K562 (cell line): ENCODE measurements at regions not wholly inside any gene's neighbourhood (a gene's known extent, or its start where the extent isn't known, plus 50 kb on each side); places are given as distances from the start of the nearest gene placed in this dataset.

Experiments used
- ATAC-seq: fragments of 200-7000 bp; cut with Tn5 transposase; 3 replicates; pipeline ENCODE4 v1.9.1; 2020; ENCODE audit warnings: moderate library complexity
- BruUV-seq: library from RNA; stranded (reverse); fragments of 400-500 nt; replicated peaks from 2 replicates; lab custom pipeline; 2021; lab: Mats Ljungman, UMichigan
- CTCF ChIA-PET: fragments of 300-600 bp; formaldehyde crosslinking; extraction: SDS; loops from one replicate; lab custom pipeline; 2021; ENCODE audit warnings: low intra/inter-chr PET ratio; lab: Yijun Ruan, JAX
- POLR2A ChIA-PET: fragments of 300-600, 350-650 bp; sonication (Branson Sonifier 250); formaldehyde crosslinking; extraction: SDS; loops from one replicate; lab custom pipeline; 2021; ENCODE audit warnings: antibody characterized with exemption, inconsistent platforms; lab: Yijun Ruan, JAX
- DNase-seq, 4 experiments: peaks; one replicate each; pipeline versions ENCODE4 v3.0.0 to v3.0.0-alpha.2; 2011 to 2018; ENCODE audit warnings: low spot score in 3 of 4, mixed read lengths in 3 of 4; ENCODE audit errors: extremely low read depth in 1 of 4
- FAIRE-seq: peaks from 2 replicates; lab custom pipeline; 2011; peaks lifted over from hg19 to GRCh38; lab: Jason Lieb, UNC
- H2AFZ ChIP-seq: 2 replicates; pipeline ENCODE4 v1.6.0; 2011; ENCODE audit warnings: low read depth, low read length, control low read depth, inconsistent platforms
- H3K27ac ChIP-seq: fragments of 200-600 bp; 3 replicates; pipeline ENCODE4 v1.8.0; 2011; ENCODE audit warnings: low read depth, mild to moderate bottlenecking, control low read depth, inconsistent platforms, low read length, moderate library complexity, mixed read lengths; ENCODE audit errors: extremely low read depth
- H3K27me3 ChIP-seq, 2 experiments: fragments of 300-600 bp in 1 of 2; 2 replicates in 1 of 2; 3 replicates in 1 of 2; pipeline versions ENCODE4 v1.6.0 to v1.8.0; 2011; ENCODE audit warnings: inconsistent platforms in 2 of 2, low read length in 2 of 2, mild to moderate bottlenecking in 1 of 2, mixed read lengths in 1 of 2, moderate library complexity in 1 of 2; ENCODE audit not compliant: control insufficient read depth in 2 of 2, insufficient read depth in 2 of 2
- H3K36me3 ChIP-seq: fragments of 300-600 bp; 3 replicates; pipeline ENCODE4 v1.8.0; 2011; ENCODE audit warnings: mild to moderate bottlenecking, low read length, inconsistent platforms; ENCODE audit not compliant: control insufficient read depth, insufficient read depth
- H3K4me1 ChIP-seq, 2 experiments: fragments of 200-600 bp in 1 of 2; replicated peaks in 1 of 2; 2 replicates in 1 of 2; 3 replicates in 1 of 2; pipeline versions ENCODE4 v1.5.1 to v1.8.0; 2011; ENCODE audit warnings: inconsistent platforms in 2 of 2, low read length in 2 of 2, mild to moderate bottlenecking in 1 of 2, mixed read lengths in 1 of 2, moderate library complexity in 1 of 2; ENCODE audit not compliant: control insufficient read depth in 2 of 2, insufficient read depth in 2 of 2
- H3K4me2 ChIP-seq: 2 replicates; pipeline ENCODE4 v1.6.1; 2011; ENCODE audit warnings: low read length, control low read depth, inconsistent platforms, mixed read lengths; ENCODE audit not compliant: insufficient read depth
- H3K4me3 ChIP-seq: fragments of 200-600 bp; sonication (generic), shearing (Covaris generic); 2 replicates; pipeline ENCODE4 v1.5.1; 2016; ENCODE audit warnings: control low read depth, inconsistent platforms
- H3K79me2 ChIP-seq: fragments of 200-600 bp; 3 replicates; pipeline ENCODE4 v1.8.0; 2011; ENCODE audit warnings: low read length, inconsistent platforms; ENCODE audit not compliant: control insufficient read depth, insufficient read depth
- H3K9ac ChIP-seq, 2 experiments: 2 replicates each; pipeline versions ENCODE4 v1.6.0 to v1.6.1; 2011; ENCODE audit warnings: low read depth in 2 of 2, low read length in 2 of 2, control low read depth in 1 of 2, inconsistent platforms in 1 of 2, mild to moderate bottlenecking in 1 of 2, mixed read lengths in 1 of 2; ENCODE audit not compliant: insufficient read depth in 1 of 2
- H3K9me1 ChIP-seq: one replicate; pipeline ENCODE4 v1.6.0; 2011; ENCODE audit warnings: inconsistent platforms, mild to moderate bottlenecking, low read length, moderate library complexity; ENCODE audit not compliant: control insufficient read depth, insufficient read depth
- H3K9me3 ChIP-seq: replicated peaks from 2 replicates; pipeline ENCODE4 v1.5.1; 2011; ENCODE audit warnings: low read depth, low read length, inconsistent platforms; ENCODE audit not compliant: control insufficient read depth, insufficient read depth
- H4K20me1 ChIP-seq: replicated peaks from 2 replicates; pipeline ENCODE4 v1.6.1; 2011; ENCODE audit warnings: low read length, inconsistent platforms, mixed read lengths; ENCODE audit not compliant: control insufficient read depth, insufficient read depth
- FOXK1 ChIP-seq: sonication (generic); formaldehyde crosslinking; IDR thresholded peaks from 2 replicates; pipeline ENCODE4 v1.8.0; 2022; ENCODE audit warnings: missing genetic modification reagents, mild to moderate bottlenecking, borderline replicate concordance
- GABPB2 ChIP-seq: fragments of 250-450 bp; sonication (Bioruptor Pico); conservative IDR thresholded peaks from 2 replicates; pipeline ENCODE4 v1.5.1; 2021; ENCODE audit warnings: mild to moderate bottlenecking
- HDAC8 ChIP-seq: fragments of 450-650 bp; IDR thresholded peaks from 2 replicates; pipeline ENCODE4 v1.6.1; 2016; ENCODE audit warnings: mild to moderate bottlenecking, missing genetic modification characterization, moderate library complexity, missing compliant biosample characterization
- MYC ChIP-seq, 2 experiments: fragments of 250-450 bp in 1 of 2; sonication (Bioruptor Pico) in 1 of 2; IDR thresholded peaks; 2 replicates each; pipeline versions ENCODE4 v1.5.1 to v1.6.1; 2012 to 2021; ENCODE audit warnings: low read depth in 2 of 2, borderline replicate concordance in 1 of 2, improper control_type of control experiment in 1 of 2, low read length in 1 of 2, mild to moderate bottlenecking in 1 of 2, moderate library complexity in 1 of 2
- PTBP1 ChIP-seq: fragments of 200-400 bp; formaldehyde crosslinking; IDR thresholded peaks from 2 replicates; pipeline ENCODE4 v1.6.1; 2017; ENCODE audit warnings: low read depth, low read length
- STAT5A ChIP-seq: IDR thresholded peaks from 2 replicates; pipeline ENCODE4 v1.6.1; 2012; ENCODE audit warnings: low read length, inconsistent platforms, borderline replicate concordance
- ZNF174 ChIP-seq: fragments of 250-450 bp; sonication (Bioruptor Pico); IDR thresholded peaks from 2 replicates; pipeline ENCODE4 v1.4.0; 2020; ENCODE audit warnings: mild to moderate bottlenecking
- ZNF277 ChIP-seq: fragments of 250-450 bp; sonication (Bioruptor Pico); IDR thresholded peaks from 2 replicates; pipeline ENCODE4 v1.8.0; 2022; ENCODE audit warnings: inconsistent platforms, mild to moderate bottlenecking, moderate library complexity, borderline replicate concordance
- WGBS: fragments of 100-300 bp; shearing (Covaris generic); methylation state at CpG from one replicate; pipeline ENCODE4 v1.1.6; 2016; ENCODE audit warnings: low coverage, mixed read lengths; ENCODE audit not compliant: insufficient coverage; ENCODE audit errors: missing lambda C conversion rate; 5-methylcytosine and 5-hydroxymethylcytosine counted together
- in situ Hi-C: fragments of 300-500 bp; cut with MboI; formaldehyde crosslinking; loops from 4 replicates; pipeline ENCODE4 v1.15.0; 2018; ENCODE audit warnings: inconsistent platforms, mixed read lengths
- intact Hi-C: fragments of 100-400 bp; cut with micrococcal nuclease; formaldehyde crosslinking; loops from 2 replicates; pipeline ENCODE4 v1.14.2; 2022
- TF ChIP-seq, protein P1 (sequence below): fragments of 250-450 bp; sonication (Bioruptor Pico); IDR thresholded peaks from 2 replicates; pipeline ENCODE4 v1.8.0; 2022; ENCODE audit warnings: moderate library complexity, mild to moderate bottlenecking, inconsistent platforms
- TF ChIP-seq, protein P2 (sequence below): fragments of 250-450 bp; sonication (Bioruptor Pico); IDR thresholded peaks from 2 replicates; pipeline ENCODE4 v1.8.0; 2021; ENCODE audit warnings: mild to moderate bottlenecking, moderate library complexity

DNA sequence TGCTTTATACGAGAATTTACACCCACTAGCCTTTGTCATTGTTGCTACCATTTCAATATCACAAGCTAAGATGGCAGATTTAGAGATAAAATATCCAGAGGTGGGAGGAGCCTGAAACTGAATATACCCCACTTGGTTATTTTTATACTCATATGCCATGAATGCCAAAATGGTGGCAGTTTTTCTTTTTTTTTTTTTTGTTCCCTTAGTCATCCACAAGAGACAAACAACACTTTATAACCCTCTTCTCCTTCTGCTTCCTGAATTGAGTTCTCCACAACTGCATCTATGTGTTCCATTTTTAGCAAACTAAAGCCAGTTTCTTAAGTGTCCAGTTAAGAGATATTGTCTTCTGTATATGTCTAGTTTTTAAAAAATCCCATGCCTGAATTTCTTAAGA, 558.4 kb downstream of the LMO4 start:
- no peak for FAIRE-seq
- in situ Hi-C loops: no loop called here

More for the DNA sequence above, 558.4 kb downstream of the LMO4 start:
- Histone ChIP-seq H3K27ac (no peak overlapping the region), H4K20me1 (no peaks in the 10 kb centered on the region), H3K79me2 (no peaks in the 10 kb centered on the region), H3K9ac (no peak overlapping the region), H3K9me3 (no peaks in the 10 kb centered on the region), H2AFZ (no peak overlapping the region), H3K4me2 (no peak overlapping the region), H3K9me1 (no peaks in the 10 kb centered on the region), H3K4me1 (no peaks in the 10 kb centered on the region), H3K27me3 (no peaks in the 10 kb centered on the region), H3K4me3 (no peak overlapping the region), H3K36me3 (no peaks in the 10 kb centered on the region)
- intact Hi-C loops: no loop called here
- CTCF ChIA-PET: no interaction called here
- POLR2A ChIA-PET: interaction anchor here (0.6 kb wide), 1 partner anchor 26 kb away, joined by 3 read pairs; no protein-coding TSS in a partner anchor
- 7% methylated on average over 1 of the region's 1 CpG for whole genome bisulfite sequencing
- DNase-seq (no peak), ATAC-seq (no peak)
- BruUV-seq: no TSS peak
- no peak for TF ChIP-seq STAT5A
- no peak for TF ChIP-seq PTBP1
- TF ChIP-seq, protein P1, sequence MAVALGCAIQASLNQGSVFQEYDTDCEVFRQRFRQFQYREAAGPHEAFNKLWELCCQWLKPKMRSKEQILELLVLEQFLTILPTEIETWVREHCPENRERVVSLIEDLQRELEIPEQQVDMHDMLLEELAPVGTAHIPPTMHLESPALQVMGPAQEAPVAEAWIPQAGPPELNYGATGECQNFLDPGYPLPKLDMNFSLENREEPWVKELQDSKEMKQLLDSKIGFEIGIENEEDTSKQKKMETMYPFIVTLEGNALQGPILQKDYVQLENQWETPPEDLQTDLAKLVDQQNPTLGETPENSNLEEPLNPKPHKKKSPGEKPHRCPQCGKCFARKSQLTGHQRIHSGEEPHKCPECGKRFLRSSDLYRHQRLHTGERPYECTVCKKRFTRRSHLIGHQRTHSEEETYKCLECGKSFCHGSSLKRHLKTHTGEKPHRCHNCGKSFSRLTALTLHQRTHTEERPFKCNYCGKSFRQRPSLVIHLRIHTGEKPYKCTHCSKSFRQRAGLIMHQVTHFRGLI (CRISPR knock-in tag): no peak
- TF ChIP-seq, protein P2, sequence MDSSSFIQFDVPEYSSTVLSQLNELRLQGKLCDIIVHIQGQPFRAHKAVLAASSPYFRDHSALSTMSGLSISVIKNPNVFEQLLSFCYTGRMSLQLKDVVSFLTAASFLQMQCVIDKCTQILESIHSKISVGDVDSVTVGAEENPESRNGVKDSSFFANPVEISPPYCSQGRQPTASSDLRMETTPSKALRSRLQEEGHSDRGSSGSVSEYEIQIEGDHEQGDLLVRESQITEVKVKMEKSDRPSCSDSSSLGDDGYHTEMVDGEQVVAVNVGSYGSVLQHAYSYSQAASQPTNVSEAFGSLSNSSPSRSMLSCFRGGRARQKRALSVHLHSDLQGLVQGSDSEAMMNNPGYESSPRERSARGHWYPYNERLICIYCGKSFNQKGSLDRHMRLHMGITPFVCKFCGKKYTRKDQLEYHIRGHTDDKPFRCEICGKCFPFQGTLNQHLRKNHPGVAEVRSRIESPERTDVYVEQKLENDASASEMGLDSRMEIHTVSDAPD (CRISPR knock-in tag): no peak
- TF ChIP-seq ZNF277 (CRISPR knock-in tag): no peak
- TF ChIP-seq ZNF174 (CRISPR knock-in tag): no peak
- no peak for TF ChIP-seq MYC (IDR thresholded peaks at IDR 0.05; ENCODE audit: low read depth, low read length)
- no peak for TF ChIP-seq MYC (CRISPR knock-in tag; IDR thresholded peaks at IDR 0.05; ENCODE audit: borderline replicate concordance, low read depth)
- no peak for TF ChIP-seq FOXK1 (CRISPR knock-in tag)
- no peak for TF ChIP-seq HDAC8 (tag)
- no peak for TF ChIP-seq GABPB2 (CRISPR knock-in tag)
